ENCODE measurements at regions not wholly inside any gene's neighbourhood (a gene's known extent, or its start where the extent isn't known, plus 50 kb on each side); places are given as distances from the start of the nearest gene placed in this dataset.

- BruUV-seq (replicated peaks), result no TSS peak
- FAIRE-seq, result no peak
- no peak overlapping the region for H3K27ac ChIP-seq (ENCODE audit: insufficient read depth, low read depth, low read length)
- H3K9me1 ChIP-seq (replicated peaks; ENCODE audit: control insufficient read depth, extremely low read depth, insufficient read depth, low read length), result no peaks in the 10 kb centered on the region
- intact Hi-C loops (cut with micrococcal nuclease), result no loop called here
- no peak overlapping the region for H3K9ac ChIP-seq (replicated peaks; ENCODE audit: extremely low read depth, insufficient read depth, low read length)
- ChIA-PET POLR2A (no interaction called here), CTCF (no interaction called here)
- H3K79me2 ChIP-seq (ENCODE audit: control insufficient read depth, insufficient read depth, low read length), result no peaks in the 10 kb centered on the region
- no peak overlapping the region for H2AFZ ChIP-seq (ENCODE audit: low read depth, low read length)
- dilution Hi-C loops (cut with MboI; ENCODE audit: extremely low pct_ligation_motif_present, low sequenced_read_pairs), result no loop called here
- no peak for DNase-seq (ENCODE audit: low read depth, low spot score)
- no peak overlapping the region for H3K4me3 ChIP-seq (replicated peaks in 1 of 3; ENCODE audit: insufficient read depth in 1 of 3, low read depth in 1 of 3, low read length in 3 of 3)
- H3K9me3 ChIP-seq (replicated peaks; ENCODE audit: control insufficient read depth, insufficient read depth, low read length), result no peaks in the 10 kb centered on the region
- no peaks in the 10 kb centered on the region for H3K36me3 ChIP-seq (ENCODE audit: control insufficient read depth in 2 of 2, extremely low read depth in 1 of 2, insufficient read depth in 2 of 2, low read length in 2 of 2)
- no peak for TF ChIP-seq MAX (IDR thresholded peaks at IDR 0.05; ENCODE audit: insufficient read depth, insufficient read length)
- no peak for TF ChIP-seq POLR2AphosphoS5 (IDR thresholded peaks at IDR 0.05; ENCODE audit: insufficient read depth, low read depth, low read length)
- TF ChIP-seq GATA2 (IDR thresholded peaks at IDR 0.05; ENCODE audit: insufficient read depth, insufficient read length, low read depth, low read length), result no peak
- no peak for TF ChIP-seq FOS (IDR thresholded peaks at IDR 0.05; ENCODE audit: borderline replicate concordance, insufficient read depth, low read length)
- no peak for TF ChIP-seq JUN (IDR thresholded peaks at IDR 0.05; ENCODE audit: borderline replicate concordance, insufficient read depth, insufficient read length, low read depth)
- no peak for TF ChIP-seq POLR2A (IDR thresholded peaks at IDR 0.05; ENCODE audit: low read depth, low read length)
- no peak overlapping the region for H3K4me2 ChIP-seq (ENCODE audit: insufficient read depth, low read length)
- H3K4me1 ChIP-seq (ENCODE audit: control insufficient read depth, extremely low read depth, insufficient read depth, low read length), result no peaks in the 10 kb centered on the region
- H4K20me1 ChIP-seq (replicated peaks; ENCODE audit: control insufficient read depth, extremely low read depth, insufficient read depth, low read length), result no peaks in the 10 kb centered on the region
- no peaks in the 10 kb centered on the region for H3K27me3 ChIP-seq (ENCODE audit: control insufficient read depth in 2 of 2, insufficient read depth in 2 of 2, low read length in 2 of 2)
Observed at GRCh38 chrX:4435905-4436304, 722.5 kb upstream of the PRKX start.

- FAIRE-seq, result no peak
- dilution Hi-C loops (cut with MboI; ENCODE audit: extremely low pct_ligation_motif_present, low sequenced_read_pairs), result no loop called here
- BruUV-seq (replicated peaks), result no TSS peak
Observed at GRCh38 chrX:4397471-4397870, 684.0 kb upstream of the PRKX start.

More at GRCh38 chrX:4397471-4397870, 684.0 kb upstream of the PRKX start:
- H3K4me3 ChIP-seq (replicated peaks in 1 of 3; ENCODE audit: insufficient read depth in 1 of 3, low read depth in 1 of 3, low read length in 3 of 3), result no peak overlapping the region
- H4K20me1 ChIP-seq (replicated peaks; ENCODE audit: control insufficient read depth, extremely low read depth, insufficient read depth, low read length), result no peaks in the 10 kb centered on the region
- H2AFZ ChIP-seq (ENCODE audit: low read depth, low read length), result no peak overlapping the region
- H3K27me3 ChIP-seq (ENCODE audit: control insufficient read depth in 2 of 2, insufficient read depth in 2 of 2, low read length in 2 of 2), result no peaks in the 10 kb centered on the region
- H3K9ac ChIP-seq (replicated peaks; ENCODE audit: extremely low read depth, insufficient read depth, low read length), result no peak overlapping the region
- H3K9me3 ChIP-seq (replicated peaks; ENCODE audit: control insufficient read depth, insufficient read depth, low read length), result no peaks in the 10 kb centered on the region
- H3K79me2 ChIP-seq (ENCODE audit: control insufficient read depth, insufficient read depth, low read length), result no peaks in the 10 kb centered on the region
- ChIA-PET CTCF (no interaction called here), POLR2A (no interaction called here)
- no peaks in the 10 kb centered on the region for H3K4me1 ChIP-seq (ENCODE audit: control insufficient read depth, extremely low read depth, insufficient read depth, low read length)
- DNase-seq (ENCODE audit: low read depth, low spot score), result no peak
- H3K4me2 ChIP-seq (ENCODE audit: insufficient read depth, low read length), result no peak overlapping the region
- TF ChIP-seq JUN (IDR thresholded peaks at IDR 0.05; ENCODE audit: borderline replicate concordance, insufficient read depth, insufficient read length, low read depth) (no peak), MYC (IDR thresholded peaks at IDR 0.05; ENCODE audit: low read depth, low read length) (no peak), POLR2A (IDR thresholded peaks at IDR 0.05; ENCODE audit: low read depth, low read length) (no peak), FOS (IDR thresholded peaks at IDR 0.05; ENCODE audit: borderline replicate concordance, insufficient read depth, low read length) (no peak), MAX (IDR thresholded peaks at IDR 0.05; ENCODE audit: insufficient read depth, insufficient read length) (no peak), EZH2 (IDR thresholded peaks at IDR 0.05; ENCODE audit: borderline replicate concordance, low read depth, low read length, severe bottlenecking) (no peak), GATA2 (IDR thresholded peaks at IDR 0.05; ENCODE audit: insufficient read depth, insufficient read length, low read depth, low read length) (no peak), CTCF (IDR thresholded peaks at IDR 0.05; ENCODE audit: extremely low read depth in 1 of 2, insufficient read depth in 1 of 2, low read depth in 1 of 2, low read length in 2 of 2) (no peak), POLR2AphosphoS5 (IDR thresholded peaks at IDR 0.05; ENCODE audit: insufficient read depth, low read depth, low read length) (no peak)
- H3K27ac ChIP-seq (ENCODE audit: insufficient read depth, low read depth, low read length), result no peak overlapping the region
- no peaks in the 10 kb centered on the region for H3K9me1 ChIP-seq (replicated peaks; ENCODE audit: control insufficient read depth, extremely low read depth, insufficient read depth, low read length)
- H3K36me3 ChIP-seq (ENCODE audit: control insufficient read depth in 2 of 2, extremely low read depth in 1 of 2, insufficient read depth in 2 of 2, low read length in 2 of 2), result no peaks in the 10 kb centered on the region
- intact Hi-C loops (cut with micrococcal nuclease), result no loop called here
